Lung microvascular endothelial cell (primary cell): ENCODE measurements at regions not wholly inside any gene's neighbourhood (a gene's known extent, or its start where the extent isn't known, plus 50 kb on each side); places are given as distances from the start of the nearest gene placed in this dataset.
"Not testable (repeated sequence)": the region's sequence is repeated elsewhere in the genome, so short reads cannot be mapped to it uniquely, and the experiment has no call there.

Experiments
- DNase-seq, 2 donors: peaks; one replicate each; pipeline versions ENCODE4 v3.0.0 to v3.0.0-alpha.2; 2010; ENCODE audit warnings: low read depth in 2 of 2

DNA sequence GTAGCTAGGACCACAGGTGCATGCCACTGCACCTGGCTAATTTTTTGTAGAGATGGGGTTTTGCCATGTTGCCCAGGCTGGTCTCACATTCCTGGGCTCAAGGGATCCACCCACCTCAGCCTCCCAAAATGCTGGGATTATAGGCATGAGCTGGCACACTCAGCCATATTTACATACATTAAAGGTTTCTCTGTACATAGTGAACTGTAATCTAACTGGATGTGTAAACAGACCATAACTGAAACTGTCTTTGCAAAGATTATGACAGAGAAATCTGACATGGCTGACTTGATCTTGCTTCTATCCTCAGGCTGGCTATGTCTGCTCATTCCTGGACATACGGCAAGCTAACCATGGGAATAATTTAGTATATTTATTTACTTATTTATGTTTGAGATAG, 139.2 kb upstream of the XPO1 start:
- no peak for DNase-seq

DNA sequence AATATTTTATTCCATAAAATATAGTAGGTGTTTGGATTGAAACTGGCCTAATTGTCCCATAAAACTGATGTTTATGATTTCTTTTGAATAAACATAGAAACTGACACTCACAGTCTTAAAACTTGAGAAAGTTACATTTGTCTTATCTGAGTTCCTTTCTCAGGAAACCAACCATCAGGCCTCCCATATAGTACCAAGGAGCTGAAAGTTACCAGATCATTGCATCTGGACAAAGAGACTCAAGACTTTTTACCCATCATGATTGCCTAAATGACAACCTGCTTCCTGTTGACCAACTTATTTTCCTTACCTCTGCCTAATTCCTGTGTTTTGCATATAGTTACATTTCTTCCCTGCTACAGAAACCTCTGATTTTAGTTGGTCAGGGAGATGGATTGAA, 137.0 kb upstream of the XPO1 start:
- no peak for DNase-seq

DNA sequence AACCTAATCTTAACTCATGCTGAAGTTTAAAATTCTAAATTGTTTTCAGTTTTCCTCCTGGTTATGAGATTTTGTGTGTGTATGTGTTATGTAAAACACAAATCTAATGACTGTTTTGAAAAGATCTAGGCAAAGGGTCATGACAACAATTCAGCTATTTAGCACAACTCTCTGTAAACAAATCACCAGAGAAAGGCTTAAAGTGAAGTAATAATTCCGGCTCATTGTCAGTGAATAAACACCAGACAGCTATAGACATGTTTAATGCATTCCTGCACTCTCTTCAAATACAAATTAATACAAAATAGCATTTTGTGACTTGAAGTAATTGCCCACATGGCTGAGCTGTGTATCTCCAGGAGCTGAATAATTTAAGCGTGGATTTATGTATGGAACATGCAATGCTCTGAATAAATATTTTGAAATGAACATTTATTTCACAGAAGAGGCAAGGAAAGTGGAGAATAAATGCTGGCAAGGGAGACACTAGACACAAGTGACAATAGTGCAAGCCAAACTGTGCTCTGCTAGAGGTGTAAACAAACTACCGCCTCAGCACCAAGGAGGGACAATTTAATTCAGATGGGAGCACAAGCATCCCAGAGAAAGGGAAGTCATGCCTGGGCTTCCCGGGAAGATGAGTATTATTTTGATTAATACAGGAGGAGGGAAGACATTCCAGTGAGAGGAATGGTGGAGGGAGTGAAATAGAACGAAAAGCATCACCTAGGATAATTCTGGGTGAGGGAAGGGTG, 133.6 kb upstream of the XPO1 start:
- peak in 1 of 2 donors; percentile 32 for DNase-seq

DNA sequence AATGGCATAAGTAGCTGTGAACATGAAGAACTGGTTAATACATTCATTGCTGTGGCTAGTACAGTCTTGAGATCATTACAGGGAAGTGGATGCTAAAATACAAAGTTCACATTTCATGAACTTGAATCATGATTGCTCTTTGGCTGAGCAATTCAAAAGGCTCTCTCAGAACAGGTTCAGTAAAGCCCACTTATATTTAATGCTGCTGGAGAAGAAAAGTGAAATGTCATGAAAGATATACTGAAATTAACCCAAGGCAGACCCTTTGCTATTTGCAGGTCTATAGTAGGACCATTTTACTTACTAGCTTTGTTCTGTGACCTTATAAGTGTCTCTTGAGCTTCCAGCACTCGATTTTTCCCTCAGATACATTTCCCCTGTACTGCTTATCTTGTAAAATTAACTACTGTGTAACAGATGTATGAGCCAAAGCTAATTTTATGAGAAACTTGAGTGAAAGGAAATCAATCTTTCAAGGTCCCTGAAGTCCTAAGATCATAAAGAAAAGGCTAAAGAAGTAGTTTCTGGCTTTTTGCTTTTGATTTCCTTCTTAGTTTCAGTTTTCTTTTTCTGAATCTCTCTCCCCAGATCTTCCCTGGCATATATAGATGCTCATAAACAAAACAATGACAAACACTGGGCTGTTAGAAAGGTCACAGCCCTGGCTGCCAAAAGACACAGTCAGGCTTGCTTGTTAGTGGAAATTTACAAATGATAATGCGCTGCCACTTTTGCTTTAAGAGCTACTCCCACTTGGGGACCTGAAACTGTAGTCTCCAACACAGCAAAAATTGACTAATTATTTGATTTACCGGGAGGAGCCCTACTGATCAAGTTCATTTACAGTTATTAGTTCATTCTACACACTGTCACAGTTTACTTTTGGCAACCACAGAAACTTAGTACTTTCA, 132.7 kb upstream of the XPO1 start:
- peak; percentile 55 to 84 for DNase-seq

DNA sequence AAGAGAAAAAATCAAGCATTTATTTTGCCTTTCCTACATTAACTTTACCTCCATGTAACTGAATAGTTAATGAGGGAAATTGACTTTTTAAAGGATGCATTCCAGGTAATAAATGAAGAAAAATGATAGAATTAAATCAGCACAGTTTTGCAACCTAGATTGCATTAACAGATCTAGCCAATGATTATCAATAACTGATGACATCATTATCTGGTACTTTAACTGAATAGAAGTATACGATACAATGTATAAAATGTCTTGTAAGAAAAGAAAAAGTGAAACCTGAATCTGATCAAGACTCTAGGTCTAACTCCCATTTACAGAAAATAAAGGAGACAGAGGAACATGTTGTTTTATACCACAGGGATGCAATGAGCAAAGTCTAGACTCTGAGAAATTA, 126.0 kb upstream of the XPO1 start:
- no peak for DNase-seq

DNA sequence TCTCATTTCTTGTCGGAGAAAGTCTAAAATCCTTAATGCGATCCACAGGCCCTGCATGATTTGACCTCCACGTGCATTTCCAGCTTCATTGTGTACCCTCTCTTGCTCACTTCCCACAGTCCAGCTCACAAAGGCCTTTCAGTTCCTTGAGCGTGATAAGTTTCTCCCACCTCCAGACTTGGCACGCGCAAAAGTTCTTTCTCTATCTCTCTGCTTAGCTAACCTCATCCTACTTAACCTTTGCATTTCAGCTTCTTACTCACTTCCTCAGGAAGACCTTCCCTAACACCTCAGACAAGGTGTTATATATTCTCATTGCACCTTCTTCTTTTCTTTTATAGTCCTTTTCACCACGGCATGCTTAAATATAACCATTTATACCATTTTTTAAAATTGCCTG, 124.8 kb upstream of the XPO1 start:
- DNase-seq = no peak

DNA sequence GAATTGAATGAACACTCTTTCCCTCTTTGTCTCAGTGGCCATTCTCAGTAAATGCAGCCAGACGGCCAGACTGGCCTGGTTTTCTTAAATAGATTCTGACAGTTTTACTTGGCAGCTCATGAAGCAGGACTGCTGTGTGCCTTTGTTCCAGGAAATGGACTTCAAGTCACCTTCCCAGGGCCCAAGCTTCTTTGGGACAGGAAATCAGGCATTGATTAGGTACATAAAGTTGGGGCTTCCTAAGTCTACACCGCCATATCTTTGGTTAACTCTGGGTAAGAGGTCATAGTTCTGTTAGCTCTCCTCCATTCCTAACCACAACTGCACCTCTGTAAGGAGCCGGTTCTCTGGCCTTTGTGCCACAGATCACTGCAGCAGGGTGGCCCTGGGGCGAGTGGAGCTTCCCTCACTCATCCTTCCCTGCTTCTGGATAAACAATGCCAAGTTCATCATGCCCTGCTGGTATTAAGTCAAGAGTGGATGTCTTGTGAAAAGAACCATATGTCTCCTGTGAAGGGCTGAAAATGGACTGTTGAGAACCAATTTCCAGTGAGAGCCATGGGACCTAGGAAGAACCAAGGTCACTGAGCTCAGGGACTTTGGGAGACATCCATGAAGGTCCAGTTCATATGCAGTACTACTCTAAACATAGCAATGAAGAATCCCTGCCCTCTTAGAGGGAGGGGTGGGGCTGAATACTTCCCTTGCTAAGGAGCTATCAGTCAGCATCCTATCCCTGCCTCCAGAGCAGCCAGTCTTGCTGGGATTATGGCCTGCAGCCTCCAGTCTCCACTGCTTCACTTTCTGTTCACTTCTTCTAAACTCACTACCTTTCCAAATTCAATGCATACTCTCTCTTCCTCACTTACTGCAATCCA, 122.6 kb upstream of the XPO1 start:
- DNase-seq = no peak

DNA sequence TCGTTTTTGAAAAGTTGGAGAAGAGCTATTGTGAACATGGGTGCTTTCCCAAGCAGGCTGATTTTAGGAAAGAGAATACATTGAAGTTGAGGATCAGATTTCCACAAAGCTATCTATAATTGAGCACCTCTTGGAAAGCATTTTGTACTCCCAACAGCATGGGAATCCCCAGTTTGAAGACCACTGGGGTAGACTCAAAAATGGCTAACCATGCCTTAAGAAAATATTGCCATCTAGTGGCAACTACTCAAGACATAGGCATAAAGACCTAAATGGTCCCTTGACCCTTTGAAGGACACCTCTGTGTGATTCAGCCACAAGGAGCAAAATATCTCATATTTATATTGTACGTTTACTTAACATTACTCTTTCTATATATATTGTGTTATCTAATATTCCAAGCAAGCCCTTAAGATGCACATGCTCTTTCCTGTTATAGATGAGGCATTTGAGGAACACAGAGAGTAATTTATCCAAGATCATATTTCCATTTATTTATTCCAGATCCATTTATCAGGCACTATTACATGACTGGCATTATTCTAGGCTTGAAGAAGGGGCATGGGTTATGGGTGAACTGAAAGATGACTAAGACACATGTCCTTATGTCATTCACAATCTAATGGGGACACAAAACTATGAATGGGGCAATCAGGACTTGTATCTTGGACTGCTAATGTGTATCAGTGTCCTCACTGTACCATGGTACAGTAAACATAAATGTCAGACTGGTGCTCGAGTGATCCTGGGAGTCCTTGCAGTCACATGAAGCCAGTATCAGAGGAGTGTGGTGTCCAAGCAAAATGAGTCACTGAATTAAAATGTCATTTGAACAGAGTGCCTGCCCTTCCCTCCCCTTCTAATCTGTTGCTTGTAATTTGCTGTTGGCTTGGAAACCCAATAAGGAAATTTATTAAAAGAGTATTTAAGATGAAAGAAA, 121.0 kb upstream of the XPO1 start:
- DNase-seq = peak; percentile 15 to 51

DNA sequence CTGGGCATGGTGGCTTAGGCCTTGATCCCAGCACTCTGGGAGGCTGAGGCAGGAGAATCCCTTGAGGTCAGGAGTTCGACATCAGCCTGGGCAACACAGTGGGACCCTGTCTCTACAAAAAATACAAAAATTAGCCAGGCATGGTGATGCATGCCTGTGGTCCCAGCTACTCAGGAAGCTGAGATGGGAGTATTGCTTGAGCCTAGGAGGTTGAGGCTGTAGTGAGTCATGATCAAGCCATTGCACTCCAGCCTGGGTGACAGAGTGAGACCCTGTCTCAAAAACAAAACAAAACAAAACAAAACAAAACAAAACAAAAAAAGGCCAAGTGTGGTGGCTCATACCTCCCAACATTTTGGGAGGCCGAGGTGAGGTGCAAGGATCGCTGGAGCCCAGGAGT, 111.8 kb upstream of the XPO1 start:
- DNase-seq = not testable (repeated sequence)

DNA sequence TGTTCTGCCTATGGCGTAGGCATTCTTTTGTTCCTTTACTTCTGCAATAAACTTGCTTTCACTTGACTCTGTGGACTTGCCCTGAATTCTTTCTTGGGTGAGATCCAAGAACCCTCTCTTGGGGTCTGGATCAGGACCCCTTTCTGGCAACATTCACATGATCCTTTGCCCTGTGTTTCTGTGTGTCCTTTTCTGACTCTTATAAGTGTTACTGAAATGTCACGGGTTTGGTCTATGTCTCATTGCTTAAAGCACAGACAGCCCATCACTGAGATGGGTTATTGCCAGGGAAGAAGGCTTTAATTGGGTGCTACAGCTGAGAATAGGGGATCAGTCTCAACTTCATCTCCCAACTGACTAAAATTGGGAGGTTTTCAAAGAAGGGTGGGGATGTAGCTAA, 110.9 kb upstream of the XPO1 start:
- DNase-seq = no peak

DNA sequence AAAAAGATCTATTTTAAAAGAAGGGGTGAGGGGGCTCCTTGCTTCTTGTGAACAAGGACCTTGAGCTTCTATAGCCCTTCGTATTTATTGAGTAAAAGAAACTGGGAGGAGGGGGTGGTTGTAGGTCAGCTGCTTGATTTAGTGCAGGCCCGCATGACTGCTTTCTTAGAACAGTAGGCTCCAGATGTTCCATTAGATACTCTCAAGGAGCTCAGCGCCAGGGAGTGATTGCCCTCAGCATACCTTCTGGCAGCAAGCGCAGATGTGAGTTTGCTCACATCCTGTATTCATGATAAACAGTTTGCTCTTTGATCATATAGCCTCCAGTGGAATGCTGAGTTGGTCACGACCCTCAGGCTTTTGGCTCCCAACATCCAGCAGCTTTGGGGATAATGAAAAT, 108.9 kb upstream of the XPO1 start:
- no peak for DNase-seq

DNA sequence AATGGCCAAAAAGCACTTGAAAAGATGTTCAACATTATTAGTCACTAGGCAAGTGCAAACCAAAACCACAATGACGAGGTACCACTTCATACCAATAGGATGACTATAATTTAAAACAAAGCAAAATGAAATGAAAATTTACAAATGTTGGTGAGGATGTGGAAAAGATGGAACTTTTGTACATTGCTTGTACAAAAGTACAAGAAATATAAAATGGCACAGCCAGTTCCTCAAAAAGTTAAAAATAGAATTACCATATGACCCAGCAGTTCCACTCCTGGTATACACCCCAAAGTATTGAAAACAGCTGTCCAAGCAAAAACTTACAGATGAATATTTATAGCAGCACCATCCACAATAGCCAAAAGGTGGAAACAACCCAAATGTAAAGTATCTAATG, 107.8 kb upstream of the XPO1 start:
- DNase-seq = no peak

DNA sequence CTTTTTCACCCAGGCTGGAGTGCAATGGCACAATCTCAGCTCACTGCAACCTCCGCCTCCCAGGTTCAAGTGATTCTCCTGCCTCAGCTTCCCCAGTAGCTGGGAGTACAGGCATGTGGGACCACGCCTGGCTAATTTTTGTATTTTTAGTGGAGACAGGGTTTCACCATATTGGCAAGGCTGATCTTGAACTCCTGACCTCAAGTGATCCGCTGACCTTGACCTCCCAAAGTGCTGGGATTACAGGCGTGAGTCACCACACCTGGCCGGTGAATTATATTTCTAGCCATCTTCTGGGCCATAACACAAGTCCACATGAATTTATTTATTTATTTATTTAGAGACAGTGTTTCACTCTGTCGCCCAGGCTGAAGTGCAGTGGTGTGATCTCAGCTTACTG, 105.0 kb upstream of the XPO1 start:
- DNase-seq = not testable (repeated sequence)

DNA sequence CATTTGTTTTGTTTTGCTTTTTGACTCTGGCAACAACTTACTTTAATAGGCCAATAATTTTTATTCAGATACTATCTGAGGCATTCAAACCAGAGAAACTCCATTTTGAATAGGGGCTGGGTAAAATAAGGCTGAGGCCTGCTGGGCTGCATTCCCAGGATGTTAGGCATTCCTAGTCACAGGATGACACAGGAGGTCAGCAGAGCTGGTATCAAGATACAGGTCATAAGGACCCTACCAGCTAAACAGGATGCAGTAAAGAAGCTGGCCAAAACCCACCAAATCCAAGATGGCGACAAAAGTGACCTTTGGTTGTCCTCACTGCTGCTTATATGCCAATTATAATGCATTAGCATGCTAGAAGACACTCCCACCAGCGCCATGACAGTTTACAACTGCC, 102.2 kb upstream of the XPO1 start:
- no peak for DNase-seq

DNA sequence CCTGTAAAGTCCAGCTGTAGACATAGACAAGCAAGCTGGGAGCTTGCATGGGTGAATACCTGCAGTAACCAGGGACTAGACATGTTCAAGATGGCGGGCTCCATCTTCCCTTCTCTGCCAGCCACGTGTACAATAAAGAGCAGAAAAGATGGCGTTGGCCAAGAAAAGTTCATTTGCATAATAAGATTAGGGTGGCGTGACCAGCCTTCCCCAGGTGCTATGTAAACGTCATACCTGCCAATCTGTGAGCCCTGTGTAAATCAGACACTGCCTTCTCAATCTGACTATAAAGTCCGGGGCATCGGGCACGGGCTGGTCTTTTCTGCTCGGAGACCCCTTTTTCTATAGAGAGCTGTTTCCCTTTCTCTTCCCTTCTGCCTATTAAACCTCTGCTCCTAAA, 101.6 kb upstream of the XPO1 start:
- no peak for DNase-seq

DNA sequence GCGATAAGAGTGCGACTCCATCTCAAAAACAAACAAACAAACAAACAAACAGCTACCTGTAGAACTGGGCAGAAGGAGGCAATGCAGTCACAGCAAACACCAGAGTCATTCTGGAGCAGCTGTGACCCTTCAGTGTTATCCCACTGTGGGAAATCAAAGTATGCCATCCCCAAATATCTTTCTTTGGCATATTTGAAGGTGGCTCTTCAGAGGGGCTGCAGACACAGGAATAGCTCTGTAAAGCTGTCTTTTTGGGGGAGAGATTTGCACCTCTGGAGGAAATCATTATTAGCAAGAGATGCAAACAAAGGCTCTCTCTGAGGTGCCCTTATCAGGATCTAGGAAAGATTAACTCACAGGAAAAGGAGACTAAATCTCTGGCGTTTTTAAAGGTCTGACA, 98.5 kb upstream of the XPO1 start:
- DNase-seq = no peak

DNA sequence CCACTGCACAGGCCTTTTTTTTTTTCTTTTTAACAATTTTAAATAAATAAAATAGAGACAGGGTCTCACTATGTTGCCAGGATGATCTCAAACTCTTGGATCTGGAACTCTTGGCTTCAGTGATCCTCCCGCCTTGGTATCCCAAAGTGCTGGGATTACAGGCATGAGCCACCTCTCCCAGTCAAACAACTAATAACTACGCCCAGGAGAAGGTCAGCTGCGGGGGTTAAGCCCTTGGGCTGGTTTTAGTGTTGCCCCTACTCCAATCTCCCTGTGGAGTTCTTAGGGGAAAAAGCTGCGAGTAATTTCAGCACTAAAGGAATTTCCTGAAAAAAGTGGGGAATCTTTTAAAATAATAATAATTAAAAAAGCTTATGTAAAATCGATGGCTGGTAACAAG, 96.4 kb upstream of the XPO1 start:
- DNase-seq = no peak

DNA sequence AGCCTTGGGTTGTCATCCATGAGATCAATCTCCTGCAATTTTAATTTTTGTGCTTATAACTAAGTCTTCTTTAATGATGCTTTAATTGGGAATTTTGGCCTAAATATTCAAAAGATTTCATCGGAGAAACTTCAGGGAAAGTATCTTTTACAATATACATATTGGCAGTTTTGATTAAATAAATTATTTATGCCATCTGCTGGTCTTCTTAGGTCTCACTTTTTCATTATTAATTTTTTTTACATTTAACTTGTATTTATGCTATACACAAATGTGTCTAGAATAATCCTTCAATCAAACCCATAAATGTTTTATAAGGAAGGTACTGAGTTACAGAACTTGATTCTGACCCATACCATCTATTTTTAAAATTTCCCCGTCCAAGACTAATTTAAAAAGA, 95.1 kb upstream of the XPO1 start:
- peak in 1 of 2 donors; percentile 6 for DNase-seq

DNA sequence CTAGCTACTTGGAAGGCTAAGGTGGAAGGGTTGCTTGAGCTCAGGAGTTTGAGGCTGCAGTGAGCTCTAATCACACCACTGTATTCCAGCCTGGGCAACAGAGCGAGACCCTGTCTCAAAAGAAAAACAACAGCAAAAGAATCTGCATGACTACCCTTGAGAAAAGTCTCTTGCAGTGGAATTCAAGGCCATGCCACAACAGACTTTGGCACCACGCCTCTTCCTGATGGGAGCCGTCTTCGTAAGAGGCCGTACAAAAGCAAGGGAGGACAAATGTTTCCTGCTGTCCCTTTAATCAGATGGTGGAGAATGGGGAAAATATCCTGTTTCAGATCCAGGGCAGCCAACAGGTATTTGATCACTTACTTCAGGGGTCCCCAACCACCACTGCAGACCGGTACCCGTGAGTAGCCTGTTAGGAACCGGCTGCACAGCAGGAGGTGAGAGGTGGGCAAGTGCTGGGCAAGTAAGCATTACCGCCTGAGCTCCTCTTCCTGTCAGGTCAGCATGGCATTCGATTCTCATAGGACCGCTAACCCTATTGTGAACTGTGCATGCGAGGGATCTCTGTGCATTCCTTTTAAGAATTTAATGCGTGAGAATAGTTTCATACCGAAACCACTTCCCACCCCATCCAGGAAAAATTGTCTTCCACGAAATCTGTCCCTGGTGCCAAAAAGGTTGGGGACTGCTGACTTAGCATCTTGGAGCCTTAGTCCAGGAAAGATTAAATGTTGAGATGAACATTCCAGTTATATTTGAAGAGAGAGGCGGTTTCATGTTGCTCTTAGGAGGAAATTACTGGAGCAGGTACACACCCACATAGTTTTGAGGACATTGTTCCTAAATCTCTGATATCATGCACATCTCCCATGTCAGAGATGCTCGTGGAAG, 94.4 kb upstream of the XPO1 start:
- peak in 1 of 2 donors; percentile 26 for DNase-seq

DNA sequence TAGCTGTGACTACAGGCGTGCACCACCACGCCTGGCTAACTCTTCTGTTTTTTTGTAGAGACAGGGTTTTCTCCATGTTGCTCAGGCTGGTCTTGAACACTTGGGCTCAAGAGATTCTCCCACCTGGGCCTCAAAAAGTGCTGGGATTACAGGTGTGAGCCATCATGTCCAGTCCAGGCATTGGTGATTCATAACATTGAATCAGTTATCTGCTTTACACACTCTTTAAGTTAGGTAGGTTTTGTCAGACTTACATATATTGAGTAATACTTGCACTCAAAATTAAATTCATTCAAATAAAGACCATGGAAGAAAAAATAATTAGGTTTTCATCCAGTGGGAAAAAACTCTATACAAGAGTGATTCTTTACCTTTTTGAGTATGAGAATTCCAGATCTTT, 93.2 kb upstream of the XPO1 start:
- DNase-seq = no peak
